Neural cell (in vitro differentiated cells): ENCODE measurements at regions not wholly inside any gene's neighbourhood (a gene's known extent, or its start where the extent isn't known, plus 50 kb on each side); places are given as distances from the start of the nearest gene placed in this dataset.

Source experiments
- H2AFZ ChIP-seq: fragments of 200-600, 300-800 bp; sonication (generic), shearing (Covaris generic); 2 replicates; pipeline ENCODE4 v1.6.0; 2014; ENCODE audit warnings: low read depth, mild to moderate bottlenecking, antibody characterized with exemption, low read length, moderate library complexity
- H3F3A ChIP-seq: fragments of 200-600 bp; shearing (Covaris generic); 2 replicates; pipeline ENCODE4 v1.6.1; 2016; ENCODE audit warnings: mild to moderate bottlenecking, moderate library complexity, mixed read lengths, antibody characterized with exemption, low read length; ENCODE audit not compliant: insufficient read depth, poor library complexity, severe bottlenecking
- H3K27ac ChIP-seq: fragments of 200-600, 300-800 bp; sonication (generic), shearing (Covaris generic); 2 replicates; pipeline ENCODE4 v1.5.1; 2014; ENCODE audit warnings: mild to moderate bottlenecking, low read length, moderate library complexity
- H3K27me3 ChIP-seq: fragments of 300-800, 200-600 bp; sonication (generic), shearing (Covaris generic); 2 replicates; pipeline ENCODE4 v1.6.0; 2014; ENCODE audit warnings: mild to moderate bottlenecking, low read depth, low read length, moderate library complexity; ENCODE audit not compliant: insufficient read depth
- H3K36me3 ChIP-seq: fragments of 300-800, 200-600 bp; sonication (generic), shearing (Covaris generic); 2 replicates; pipeline ENCODE4 v1.5.1; 2014; ENCODE audit warnings: mild to moderate bottlenecking, antibody characterized with exemption, low read length, moderate library complexity; ENCODE audit not compliant: insufficient read depth
- H3K4me2 ChIP-seq: fragments of 300-800, 200-600 bp; sonication (generic), shearing (Covaris generic); 2 replicates; pipeline ENCODE4 v1.6.0; 2014; ENCODE audit warnings: mild to moderate bottlenecking, low read length
- H3K4me3 ChIP-seq: fragments of 300-800, 200-600 bp; sonication (generic), shearing (Covaris generic); 2 replicates; pipeline ENCODE4 v1.5.1; 2014; ENCODE audit warnings: mild to moderate bottlenecking, low read length, moderate library complexity
- H3K79me2 ChIP-seq: fragments of 200-600 bp; shearing (Covaris generic); replicated peaks from 2 replicates; pipeline ENCODE4 v1.6.0; 2014; ENCODE audit warnings: mild to moderate bottlenecking, low read length, moderate library complexity; ENCODE audit not compliant: insufficient read depth
- H3K9ac ChIP-seq: fragments of 300-800, 200-600 bp; sonication (generic), shearing (Covaris generic); 2 replicates; pipeline ENCODE4 v1.6.1; 2016; ENCODE audit warnings: mild to moderate bottlenecking, low read length, mixed read lengths
- H3K9me2 ChIP-seq: fragments of 200-600 bp; shearing (Covaris generic); 2 replicates; pipeline ENCODE4 v1.6.1; 2016; ENCODE audit warnings: mild to moderate bottlenecking, low read length, mixed read lengths; ENCODE audit not compliant: insufficient read depth
- H3K9me3 ChIP-seq: fragments of 200-600, 300-800 bp; sonication (generic), shearing (Covaris generic); 2 replicates; pipeline ENCODE4 v1.6.1; 2016; ENCODE audit warnings: mild to moderate bottlenecking, mixed run types, low read length, moderate library complexity, mixed read lengths
- H4K20me1 ChIP-seq: fragments of 200-600 bp; shearing (Covaris generic); 2 replicates; pipeline ENCODE4 v1.6.1; 2016; ENCODE audit warnings: mild to moderate bottlenecking, mixed run types; ENCODE audit not compliant: insufficient read depth
- EP300 ChIP-seq: fragments of 450-650 bp; conservative IDR thresholded peaks from 2 replicates; pipeline ENCODE4 v1.6.1; 2014; ENCODE audit warnings: antibody characterized with exemption, mild to moderate bottlenecking, moderate library complexity; ENCODE audit not compliant: poor library complexity, severe bottlenecking
- EZH2 ChIP-seq: fragments of 200-600, 300-800 bp; shearing (Covaris generic), sonication (generic); IDR thresholded peaks from 2 replicates; pipeline ENCODE4 v1.6.1; 2014; ENCODE audit warnings: antibody characterized with exemption, low read length, borderline replicate concordance, mild to moderate bottlenecking; ENCODE audit not compliant: insufficient read depth, poor library complexity, severe bottlenecking
- MXI1 ChIP-seq: fragments of 450-650 bp; conservative IDR thresholded peaks from 2 replicates; pipeline ENCODE4 v1.6.1; 2014; ENCODE audit warnings: antibody characterized with exemption, mild to moderate bottlenecking; ENCODE audit not compliant: poor library complexity, severe bottlenecking
- POLR2AphosphoS5 ChIP-seq: IDR thresholded peaks from 2 replicates; pipeline ENCODE4 v1.6.1; 2012
- RAD21 ChIP-seq: fragments of 450-650 bp; conservative IDR thresholded peaks from 2 replicates; pipeline ENCODE4 v1.6.1; 2014; ENCODE audit warnings: antibody characterized with exemption, mild to moderate bottlenecking, moderate library complexity
- SMC3 ChIP-seq: fragments of 450-650 bp; conservative IDR thresholded peaks from 2 replicates; pipeline ENCODE4 v1.6.1; 2014; ENCODE audit warnings: antibody characterized with exemption, mild to moderate bottlenecking, moderate library complexity; ENCODE audit not compliant: poor library complexity
- TAF1 ChIP-seq: IDR thresholded peaks from 2 replicates; pipeline ENCODE4 v1.6.1; 2012; ENCODE audit warnings: low read depth
- TF ChIP-seq, protein P1 (sequence below): IDR thresholded peaks from 2 replicates; pipeline ENCODE4 v1.6.1; 2012; ENCODE audit warnings: borderline replicate concordance
- TF ChIP-seq, protein P2 (sequence below): fragments of 450-650 bp; IDR thresholded peaks from 2 replicates; pipeline ENCODE4 v1.5.1; 2014; ENCODE audit warnings: antibody characterized with exemption, mild to moderate bottlenecking, moderate library complexity; ENCODE audit not compliant: poor library complexity, severe bottlenecking

DNA sequence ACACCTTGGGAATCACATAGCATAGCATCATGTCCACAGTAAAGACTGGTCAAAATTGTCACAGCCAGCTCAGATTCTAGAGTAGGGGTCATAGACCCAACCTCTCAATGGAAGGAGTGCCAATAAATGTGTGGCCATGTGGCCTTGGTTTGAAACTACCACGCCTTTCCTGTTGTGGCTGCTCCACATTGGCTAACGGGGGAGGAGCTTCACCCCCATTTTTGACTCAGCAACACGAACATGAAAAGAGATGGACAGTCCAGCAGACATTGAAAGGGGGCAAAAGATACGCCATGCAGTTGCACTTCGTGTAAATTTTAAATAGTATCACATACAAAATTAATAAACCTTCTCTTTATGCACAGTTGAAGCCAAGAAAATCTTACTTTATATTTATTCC, 78.4 kb upstream of the HIVEP3 start:
- H4K20me1 ChIP-seq: no peaks in the 10 kb centered on the region
- no peaks in the 10 kb centered on the region for H3F3A ChIP-seq
- no peaks in the 10 kb centered on the region for H3K79me2 ChIP-seq
- no peak overlapping the region for H3K27ac ChIP-seq
- H3K9ac ChIP-seq: no peak overlapping the region
- no peaks in the 10 kb centered on the region for H3K9me2 ChIP-seq
- no peak overlapping the region for H3K4me2 ChIP-seq
- H3K27me3 ChIP-seq: no peaks in the 10 kb centered on the region
- H3K4me3 ChIP-seq: no peak overlapping the region
- no peak overlapping the region for H2AFZ ChIP-seq
- no peaks in the 10 kb centered on the region for H3K9me3 ChIP-seq
- no peak for TF ChIP-seq SMC3
- no peak for TF ChIP-seq RAD21
- TF ChIP-seq, protein P1, sequence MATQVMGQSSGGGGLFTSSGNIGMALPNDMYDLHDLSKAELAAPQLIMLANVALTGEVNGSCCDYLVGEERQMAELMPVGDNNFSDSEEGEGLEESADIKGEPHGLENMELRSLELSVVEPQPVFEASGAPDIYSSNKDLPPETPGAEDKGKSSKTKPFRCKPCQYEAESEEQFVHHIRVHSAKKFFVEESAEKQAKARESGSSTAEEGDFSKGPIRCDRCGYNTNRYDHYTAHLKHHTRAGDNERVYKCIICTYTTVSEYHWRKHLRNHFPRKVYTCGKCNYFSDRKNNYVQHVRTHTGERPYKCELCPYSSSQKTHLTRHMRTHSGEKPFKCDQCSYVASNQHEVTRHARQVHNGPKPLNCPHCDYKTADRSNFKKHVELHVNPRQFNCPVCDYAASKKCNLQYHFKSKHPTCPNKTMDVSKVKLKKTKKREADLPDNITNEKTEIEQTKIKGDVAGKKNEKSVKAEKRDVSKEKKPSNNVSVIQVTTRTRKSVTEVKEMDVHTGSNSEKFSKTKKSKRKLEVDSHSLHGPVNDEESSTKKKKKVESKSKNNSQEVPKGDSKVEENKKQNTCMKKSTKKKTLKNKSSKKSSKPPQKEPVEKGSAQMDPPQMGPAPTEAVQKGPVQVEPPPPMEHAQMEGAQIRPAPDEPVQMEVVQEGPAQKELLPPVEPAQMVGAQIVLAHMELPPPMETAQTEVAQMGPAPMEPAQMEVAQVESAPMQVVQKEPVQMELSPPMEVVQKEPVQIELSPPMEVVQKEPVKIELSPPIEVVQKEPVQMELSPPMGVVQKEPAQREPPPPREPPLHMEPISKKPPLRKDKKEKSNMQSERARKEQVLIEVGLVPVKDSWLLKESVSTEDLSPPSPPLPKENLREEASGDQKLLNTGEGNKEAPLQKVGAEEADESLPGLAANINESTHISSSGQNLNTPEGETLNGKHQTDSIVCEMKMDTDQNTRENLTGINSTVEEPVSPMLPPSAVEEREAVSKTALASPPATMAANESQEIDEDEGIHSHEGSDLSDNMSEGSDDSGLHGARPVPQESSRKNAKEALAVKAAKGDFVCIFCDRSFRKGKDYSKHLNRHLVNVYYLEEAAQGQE: no peak
- no peak for TF ChIP-seq EP300
- H3K36me3 ChIP-seq: no peaks in the 10 kb centered on the region

DNA sequence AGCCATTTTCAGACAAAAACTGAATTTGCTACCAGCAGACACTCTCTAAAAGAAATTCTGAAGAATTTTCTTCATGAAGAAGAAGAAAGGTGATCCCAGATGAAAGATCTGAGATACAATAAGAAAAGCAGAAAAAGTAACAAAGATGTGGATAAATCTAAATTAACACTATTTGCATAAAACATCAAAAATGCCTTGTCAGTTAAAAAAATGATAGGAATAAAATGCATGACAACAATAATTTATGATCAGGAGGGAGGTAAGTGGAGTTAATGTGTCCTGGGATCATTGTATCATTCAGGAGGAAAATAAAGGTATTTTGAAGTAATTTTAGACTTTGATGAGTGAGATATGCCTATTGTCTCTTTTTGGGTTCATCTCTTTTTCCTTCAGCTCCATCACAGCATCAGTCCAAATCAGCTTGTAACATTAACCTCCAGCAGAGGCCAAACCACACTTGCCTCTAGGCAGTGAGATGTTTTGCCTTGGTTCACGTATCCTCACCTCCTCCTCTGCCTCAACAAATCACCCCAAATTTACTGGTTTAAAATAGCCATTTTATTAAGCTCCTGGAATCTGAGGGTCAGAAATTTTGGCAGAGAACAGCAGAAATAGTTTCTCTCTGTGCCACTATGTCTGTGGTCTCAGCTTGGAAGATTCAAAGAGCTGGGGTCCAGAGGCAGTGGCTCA, 76.9 kb upstream of the HIVEP3 start:
- Histone ChIP-seq H3K27ac (no peak overlapping the region), H2AFZ (no peak overlapping the region), H3K27me3 (no peaks in the 10 kb centered on the region), H3K4me2 (no peak overlapping the region), H3K9ac (no peak overlapping the region), H3K9me3 (no peaks in the 10 kb centered on the region), H4K20me1 (no peaks in the 10 kb centered on the region), H3F3A (no peaks in the 10 kb centered on the region), H3K9me2 (no peaks in the 10 kb centered on the region), H3K4me3 (no peak overlapping the region), H3K79me2 (no peaks in the 10 kb centered on the region), H3K36me3 (no peaks in the 10 kb centered on the region)
- TF ChIP-seq TAF1 (no peak), MXI1 (no peak), EZH2 (no peak), EP300 (no peak), POLR2AphosphoS5 (no peak), RAD21 (no peak), SMC3 (no peak)
- TF ChIP-seq, protein P2, sequence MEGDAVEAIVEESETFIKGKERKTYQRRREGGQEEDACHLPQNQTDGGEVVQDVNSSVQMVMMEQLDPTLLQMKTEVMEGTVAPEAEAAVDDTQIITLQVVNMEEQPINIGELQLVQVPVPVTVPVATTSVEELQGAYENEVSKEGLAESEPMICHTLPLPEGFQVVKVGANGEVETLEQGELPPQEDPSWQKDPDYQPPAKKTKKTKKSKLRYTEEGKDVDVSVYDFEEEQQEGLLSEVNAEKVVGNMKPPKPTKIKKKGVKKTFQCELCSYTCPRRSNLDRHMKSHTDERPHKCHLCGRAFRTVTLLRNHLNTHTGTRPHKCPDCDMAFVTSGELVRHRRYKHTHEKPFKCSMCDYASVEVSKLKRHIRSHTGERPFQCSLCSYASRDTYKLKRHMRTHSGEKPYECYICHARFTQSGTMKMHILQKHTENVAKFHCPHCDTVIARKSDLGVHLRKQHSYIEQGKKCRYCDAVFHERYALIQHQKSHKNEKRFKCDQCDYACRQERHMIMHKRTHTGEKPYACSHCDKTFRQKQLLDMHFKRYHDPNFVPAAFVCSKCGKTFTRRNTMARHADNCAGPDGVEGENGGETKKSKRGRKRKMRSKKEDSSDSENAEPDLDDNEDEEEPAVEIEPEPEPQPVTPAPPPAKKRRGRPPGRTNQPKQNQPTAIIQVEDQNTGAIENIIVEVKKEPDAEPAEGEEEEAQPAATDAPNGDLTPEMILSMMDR: no peak
- TF ChIP-seq, protein P1: no peak
